LoVo (cell line): ENCODE measurements at regions not wholly inside any gene's neighbourhood (a gene's known extent, or its start where the extent isn't known, plus 50 kb on each side); places are given as distances from the start of the nearest gene placed in this dataset.

Source experiments
- DNase-seq: peaks from one replicate; pipeline ENCODE4 v3.0.0-alpha.2; 2016; ENCODE audit warnings: low spot score

- DNase-seq: peak; percentile 72
These were observed 106.9 kb upstream of the PTCH1 start for GRCh38 chr9:95623640-95624039.

- no peak for DNase-seq
These were observed 104.0 kb upstream of the PTCH1 start for GRCh38 chr9:95620722-95621121.

- no peak for DNase-seq
These were observed 103.5 kb upstream of the PTCH1 start for GRCh38 chr9:95620314-95620713.

GRCh38 chr9:95615246-95615645 lies 98.5 kb upstream of the PTCH1 start:
- DNase-seq: no peak

GRCh38 chr9:95613670-95614069 lies 96.9 kb upstream of the PTCH1 start:
- no peak for DNase-seq

GRCh38 chr9:95611354-95611753 lies 94.6 kb upstream of the PTCH1 start:
- DNase-seq: peak; percentile 9

- DNase-seq: no peak
These were observed 93.4 kb upstream of the PTCH1 start for GRCh38 chr9:95610006-95610785.

GRCh38 chr9:95609426-95609825 lies 92.7 kb upstream of the PTCH1 start:
- DNase-seq: no peak

GRCh38 chr9:95608341-95608740 lies 91.6 kb upstream of the PTCH1 start:
- no peak for DNase-seq

GRCh38 chr9:95607507-95607906 lies 90.7 kb upstream of the PTCH1 start:
- DNase-seq: no peak

GRCh38 chr9:95606489-95607350 lies 89.9 kb upstream of the PTCH1 start:
- DNase-seq: no peak

- DNase-seq: no peak
These were observed 89.2 kb upstream of the PTCH1 start for GRCh38 chr9:95605816-95606488.

GRCh38 chr9:95605101-95605500 lies 88.3 kb upstream of the PTCH1 start:
- DNase-seq: no peak

- DNase-seq: no peak
These were observed 81.5 kb upstream of the PTCH1 start for GRCh38 chr9:95598236-95598635.

GRCh38 chr9:95595721-95596295 lies 79.0 kb upstream of the PTCH1 start:
- no peak for DNase-seq

- no peak for DNase-seq
These were observed 76.2 kb upstream of the PTCH1 start for GRCh38 chr9:95592931-95593330.

- DNase-seq: no peak
These were observed 72.2 kb upstream of the PTCH1 start for GRCh38 chr9:95588724-95589588.

- DNase-seq: no peak
These were observed 70.5 kb upstream of the PTCH1 start for GRCh38 chr9:95587021-95587964.

- DNase-seq: no peak
These were observed 69.6 kb upstream of the PTCH1 start for GRCh38 chr9:95586326-95586725.

- DNase-seq: no peak
These were observed 69.1 kb upstream of the PTCH1 start for GRCh38 chr9:95585824-95586223.
